ENCODE measurements at regions not wholly inside any gene's neighbourhood (a gene's known extent, or its start where the extent isn't known, plus 50 kb on each side); places are given as distances from the start of the nearest gene placed in this dataset.

DNA sequence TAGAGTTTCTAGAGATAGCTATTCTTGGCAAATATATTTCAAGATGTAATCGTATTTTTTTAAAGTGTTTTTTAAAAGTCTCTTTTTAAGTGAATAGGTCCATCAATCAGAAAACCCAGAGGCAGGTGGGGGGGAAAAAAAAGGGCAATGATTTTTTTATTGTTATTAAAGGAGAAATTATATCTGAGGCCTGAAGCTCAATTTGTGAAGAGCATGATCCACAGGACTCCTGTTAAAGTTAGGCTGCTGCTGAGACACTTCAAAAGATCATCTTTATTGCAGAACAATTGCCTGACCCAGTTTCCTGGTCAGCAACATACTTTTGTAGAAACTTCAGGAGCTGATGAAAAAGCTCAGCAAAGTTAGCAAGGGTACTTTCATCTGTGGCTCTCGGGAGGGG is 326.2 kb downstream of the RASEF start:
- no peak overlapping the region for H3K4me2 ChIP-seq (ENCODE audit: insufficient read depth, insufficient read length, low read length)
- H3K36me3 Mint-ChIP-seq (ENCODE audit: insufficient read depth in 1 of 3, low read depth in 3 of 3) = no peaks in the 10 kb centered on the region
- no peaks in the 10 kb centered on the region for H3K9me3 Mint-ChIP-seq
- no peak overlapping the region for H3K4ac ChIP-seq (ENCODE audit: low read depth, low read length)
- no peak overlapping the region for H3K56ac ChIP-seq (ENCODE audit: insufficient read length, low read depth, low read length)
- no peak overlapping the region for H3K23ac ChIP-seq (ENCODE audit: insufficient read length, low read depth, low read length)
- no peak overlapping the region for H2AK5ac ChIP-seq (ENCODE audit: insufficient read length, low read length)
- H3K4me3 Mint-ChIP-seq = no peak overlapping the region
- peaks cover 43 to 46% of the 10 kb centered on the region in 2 experiments for H3K4me1 Mint-ChIP-seq
- no peaks in the 10 kb centered on the region for H3K23me2 ChIP-seq (ENCODE audit: insufficient read length, low read depth, low read length, poor library complexity, severe bottlenecking)
- no peak overlapping the region for H2BK15ac ChIP-seq (ENCODE audit: low read depth, low read length)
- no peaks in the 10 kb centered on the region for H3K27me3 ChIP-seq (ENCODE audit: insufficient read depth, low read length)
- H2BK12ac ChIP-seq (ENCODE audit: insufficient read length, low read depth, low read length) = no peak overlapping the region
- no peak overlapping the region for H2BK20ac ChIP-seq (ENCODE audit: low read depth, low read length, poor library complexity, severe bottlenecking)
- H3K79me1 ChIP-seq (ENCODE audit: insufficient read depth, low read depth, low read length, poor library complexity, severe bottlenecking) = no peaks in the 10 kb centered on the region
- no peak overlapping the region for H4K5ac ChIP-seq (ENCODE audit: insufficient read length, low read depth, low read length)
- H4K20me1 ChIP-seq (ENCODE audit: control insufficient read depth, insufficient read depth, insufficient read length) = no peaks in the 10 kb centered on the region
- no peak overlapping the region for H3K27ac ChIP-seq (ENCODE audit: insufficient read length, low read depth, low read length)
- H2BK5ac ChIP-seq (ENCODE audit: insufficient read length, low read length) = no peak overlapping the region
- H3K14ac ChIP-seq (ENCODE audit: insufficient read depth, low read length) = no peak overlapping the region
- H4K8ac ChIP-seq (replicated peaks; ENCODE audit: insufficient read length, low read depth, low read length) = no peak overlapping the region
- no peak overlapping the region for H3K18ac ChIP-seq (ENCODE audit: insufficient read length, low read depth, low read length)
- 0 out of 2 replicates have a peak, but pooled peaks cover 3% of the 10 kb centered on the region for H3K4me1 ChIP-seq (ENCODE audit: insufficient read depth, low read length)
- WGBS (ENCODE audit: extremely low coverage, insufficient read length, low lambda C conversion rate) = no CpG with 5 or more reads among the region's 2 CpGs
- no peak overlapping the region for H3T11ph ChIP-seq (ENCODE audit: low read length)
- no peaks in the 10 kb centered on the region for H3K79me2 ChIP-seq (ENCODE audit: insufficient read depth, low read length)
- no peak overlapping the region for H3K9ac ChIP-seq (ENCODE audit: extremely low read depth, insufficient read length, low read length)
- H3K27me3 Mint-ChIP-seq (ENCODE audit: low read depth) = no peaks in the 10 kb centered on the region
- H4K91ac ChIP-seq (ENCODE audit: insufficient read length, low read depth, low read length) = no peak overlapping the region
- TF ChIP-seq, protein P1, sequence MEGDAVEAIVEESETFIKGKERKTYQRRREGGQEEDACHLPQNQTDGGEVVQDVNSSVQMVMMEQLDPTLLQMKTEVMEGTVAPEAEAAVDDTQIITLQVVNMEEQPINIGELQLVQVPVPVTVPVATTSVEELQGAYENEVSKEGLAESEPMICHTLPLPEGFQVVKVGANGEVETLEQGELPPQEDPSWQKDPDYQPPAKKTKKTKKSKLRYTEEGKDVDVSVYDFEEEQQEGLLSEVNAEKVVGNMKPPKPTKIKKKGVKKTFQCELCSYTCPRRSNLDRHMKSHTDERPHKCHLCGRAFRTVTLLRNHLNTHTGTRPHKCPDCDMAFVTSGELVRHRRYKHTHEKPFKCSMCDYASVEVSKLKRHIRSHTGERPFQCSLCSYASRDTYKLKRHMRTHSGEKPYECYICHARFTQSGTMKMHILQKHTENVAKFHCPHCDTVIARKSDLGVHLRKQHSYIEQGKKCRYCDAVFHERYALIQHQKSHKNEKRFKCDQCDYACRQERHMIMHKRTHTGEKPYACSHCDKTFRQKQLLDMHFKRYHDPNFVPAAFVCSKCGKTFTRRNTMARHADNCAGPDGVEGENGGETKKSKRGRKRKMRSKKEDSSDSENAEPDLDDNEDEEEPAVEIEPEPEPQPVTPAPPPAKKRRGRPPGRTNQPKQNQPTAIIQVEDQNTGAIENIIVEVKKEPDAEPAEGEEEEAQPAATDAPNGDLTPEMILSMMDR (conservative IDR thresholded peaks at IDR 0.05) = no peak
- DNase-seq = no peak
- no peak overlapping the region for H2AFZ ChIP-seq (ENCODE audit: low read length)
- no peak overlapping the region for H2BK120ac ChIP-seq (ENCODE audit: low read depth, low read length, poor library complexity, severe bottlenecking)
- H3K9me3 ChIP-seq (ENCODE audit: control insufficient read depth, low read depth, low read length) = no peaks in the 10 kb centered on the region
- no peak overlapping the region for H3K27ac Mint-ChIP-seq
